ENCODE measurements at regions not wholly inside any gene's neighbourhood (a gene's known extent, or its start where the extent isn't known, plus 50 kb on each side); places are given as distances from the start of the nearest gene placed in this dataset.

DNA sequence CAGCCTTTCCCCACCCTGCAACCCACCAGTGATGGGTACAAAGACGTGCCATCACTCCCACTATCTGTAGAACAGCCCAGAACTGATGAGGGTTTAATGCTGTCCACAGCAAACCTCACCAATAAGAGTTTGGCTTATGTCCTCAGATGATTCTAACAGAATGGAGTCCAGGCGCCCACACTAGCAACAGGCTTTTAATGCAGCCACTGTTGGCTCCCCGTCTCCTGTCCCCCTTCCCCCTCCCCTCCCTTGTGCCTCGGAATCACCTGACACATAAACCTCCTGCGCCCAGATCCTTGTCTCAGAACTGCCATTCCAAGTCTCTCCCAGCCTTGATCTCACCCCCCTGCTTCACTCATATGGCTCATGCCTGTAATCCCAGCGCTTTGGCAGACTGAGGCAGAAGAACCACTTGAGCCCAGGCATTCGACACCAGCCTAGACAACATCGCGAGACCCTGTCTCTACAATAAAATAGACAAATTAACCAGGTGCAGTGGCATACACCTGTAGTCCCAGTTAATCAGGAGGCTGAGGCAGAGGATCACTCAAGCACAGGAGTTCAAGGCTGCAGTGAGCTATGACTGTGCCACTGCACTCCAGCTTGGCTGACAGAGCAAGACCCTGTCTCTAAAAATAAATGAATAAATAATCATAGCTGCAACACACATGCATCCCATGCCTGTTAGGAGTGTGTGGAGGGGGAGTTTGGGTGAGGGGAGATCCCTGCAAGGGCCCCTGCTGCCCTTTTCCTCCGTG lies 85.6 kb downstream of the SNX5 start:
- no peak overlapping the region for H3K27ac ChIP-seq (ENCODE audit: low read depth, low read length)
- H3K4me1 ChIP-seq (ENCODE audit: control insufficient read depth in 5 of 5, insufficient read depth in 5 of 5, low read length in 5 of 5), result peaks cover 0 to 45% (median 16%) of the 10 kb centered on the region in 5 donors
- peaks cover 0 to 2% (median 0%) of the 10 kb centered on the region in 5 donors for H3K27me3 ChIP-seq (ENCODE audit: control insufficient read depth in 5 of 5, insufficient read depth in 4 of 5, low read length in 5 of 5)
- H3K9ac ChIP-seq (ENCODE audit: low read length in 5 of 5), result no peak overlapping the region
- H3K9me3 ChIP-seq (ENCODE audit: control insufficient read depth in 5 of 5, low read length in 5 of 5), result no peaks in the 10 kb centered on the region
- no peak overlapping the region for H3K4me3 ChIP-seq (ENCODE audit: low read depth in 1 of 5, low read length in 5 of 5)
- no peaks in the 10 kb centered on the region for H3K36me3 ChIP-seq (ENCODE audit: control insufficient read depth in 5 of 5, insufficient read depth in 5 of 5, low read length in 5 of 5)

DNA sequence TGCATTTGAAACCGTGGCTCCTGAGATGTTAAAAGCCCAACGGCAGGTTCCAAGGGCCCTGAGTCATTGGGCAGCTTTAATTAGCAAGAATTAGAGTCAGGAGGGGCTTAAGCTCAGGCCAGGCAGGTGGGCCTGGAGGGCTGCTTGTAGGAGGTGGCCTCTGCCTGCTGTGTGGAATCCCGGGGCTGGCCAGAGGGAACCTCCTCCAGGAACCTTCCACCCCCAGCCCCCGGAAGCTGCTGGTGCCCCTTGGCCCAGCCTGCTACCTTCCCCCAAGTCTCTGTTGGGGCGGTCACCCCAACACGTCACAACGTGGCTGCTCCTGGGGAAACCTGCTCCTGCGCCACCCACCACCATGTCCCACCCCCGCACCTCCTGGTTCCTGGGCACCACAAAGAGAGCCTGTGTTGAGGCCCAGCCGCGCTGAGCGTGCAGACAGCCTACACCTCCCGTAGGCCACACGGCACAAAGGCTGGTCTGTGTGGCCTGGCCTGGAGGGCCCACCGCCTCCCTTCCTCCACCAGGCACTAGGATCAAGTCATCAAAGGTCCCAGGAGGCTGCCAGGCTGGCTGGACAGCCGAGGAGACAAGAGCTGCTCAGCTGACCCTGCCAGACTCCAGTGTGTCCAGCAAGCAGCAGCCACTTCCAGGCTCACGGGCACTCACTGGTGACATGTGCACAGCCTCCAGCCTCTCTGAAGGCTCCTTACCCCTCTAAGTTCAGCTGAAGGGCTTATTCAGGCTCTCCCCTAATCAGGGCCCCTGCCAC lies 86.3 kb downstream of the SNX5 start:
- Histone ChIP-seq H3K4me3 (ENCODE audit: low read depth in 1 of 5, low read length in 5 of 5) (no peak overlapping the region), H3K9me3 (ENCODE audit: control insufficient read depth in 5 of 5, low read length in 5 of 5) (no peaks in the 10 kb centered on the region), H3K4me1 (ENCODE audit: control insufficient read depth in 5 of 5, insufficient read depth in 5 of 5, low read length in 5 of 5) (peaks cover 0 to 40% (median 16%) of the 10 kb centered on the region in 5 donors), H3K9ac (ENCODE audit: low read length in 5 of 5) (no peak overlapping the region), H3K27me3 (ENCODE audit: control insufficient read depth in 5 of 5, insufficient read depth in 4 of 5, low read length in 5 of 5) (peaks cover 0 to 2% (median 0%) of the 10 kb centered on the region in 5 donors), H3K27ac (ENCODE audit: low read depth, low read length) (no peak overlapping the region), H3K36me3 (ENCODE audit: control insufficient read depth in 5 of 5, insufficient read depth in 5 of 5, low read length in 5 of 5) (no peaks in the 10 kb centered on the region)

DNA sequence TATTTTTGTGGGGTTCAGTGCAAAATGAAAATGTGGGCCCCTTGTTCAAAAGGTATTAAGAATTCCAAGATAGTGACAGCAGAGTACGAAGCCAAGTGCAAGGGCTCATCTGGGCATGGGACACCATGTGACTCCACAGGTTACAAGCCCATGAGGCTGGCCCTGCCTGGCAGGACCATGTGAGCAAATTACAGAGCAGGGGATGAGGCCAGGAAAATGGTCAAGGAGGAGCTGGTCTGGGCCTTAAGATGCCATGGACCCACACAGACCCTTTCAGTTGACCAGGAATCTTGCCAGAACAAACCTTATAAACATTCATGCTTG lies 86.9 kb downstream of the SNX5 start:
- Histone ChIP-seq H3K9me3 (ENCODE audit: control insufficient read depth in 5 of 5, low read length in 5 of 5) (no peaks in the 10 kb centered on the region), H3K4me3 (ENCODE audit: low read depth in 1 of 5, low read length in 5 of 5) (no peak overlapping the region), H3K4me1 (ENCODE audit: control insufficient read depth in 5 of 5, insufficient read depth in 5 of 5, low read length in 5 of 5) (peaks cover 0 to 38% (median 16%) of the 10 kb centered on the region in 5 donors), H3K36me3 (ENCODE audit: control insufficient read depth in 5 of 5, insufficient read depth in 5 of 5, low read length in 5 of 5) (no peaks in the 10 kb centered on the region), H3K9ac (ENCODE audit: low read length in 5 of 5) (no peak overlapping the region), H3K27ac (ENCODE audit: low read depth, low read length) (no peak overlapping the region), H3K27me3 (ENCODE audit: control insufficient read depth in 5 of 5, insufficient read depth in 4 of 5, low read length in 5 of 5) (peaks cover 0 to 2% (median 0%) of the 10 kb centered on the region in 5 donors)

DNA sequence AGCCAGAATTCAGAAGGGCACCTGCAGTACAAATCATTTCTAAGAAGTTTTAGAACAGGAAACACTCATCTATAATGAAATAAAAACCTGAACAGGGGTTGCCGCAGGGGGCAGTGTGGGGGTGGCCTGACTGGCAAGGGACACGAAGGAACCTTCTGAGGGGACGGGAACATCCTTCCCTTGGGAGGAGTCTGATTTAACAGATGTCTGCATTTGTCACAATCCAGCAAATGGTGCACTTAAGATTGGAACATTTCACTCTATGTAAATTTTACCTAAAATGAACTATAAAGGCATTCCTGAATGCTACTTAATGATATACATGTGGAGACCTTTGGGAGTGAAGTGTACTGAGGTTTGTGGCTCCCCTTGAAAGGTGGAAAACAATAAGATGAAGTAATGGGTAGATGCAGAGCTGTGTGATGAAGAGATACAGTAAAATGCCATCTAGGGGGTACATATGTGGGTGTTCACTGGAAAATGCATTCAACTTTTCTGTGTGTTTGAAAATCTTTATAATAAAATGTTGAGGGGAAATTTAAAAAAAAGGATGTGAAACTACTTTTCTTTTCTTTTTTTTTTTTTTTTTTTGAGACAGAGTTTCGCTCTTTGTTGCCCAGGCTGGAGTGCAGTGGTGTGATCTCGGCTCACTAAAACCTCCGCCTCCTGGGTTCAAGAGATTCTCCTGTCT lies 89.5 kb downstream of the SNX5 start:
- H3K4me1 ChIP-seq (ENCODE audit: control insufficient read depth in 5 of 5, insufficient read depth in 5 of 5, low read length in 5 of 5), result peaks cover 12 to 38% (median 31%) of the 10 kb centered on the region in 5 donors
- H3K4me3 ChIP-seq (ENCODE audit: low read depth in 1 of 5, low read length in 5 of 5), result no peak overlapping the region
- no peaks in the 10 kb centered on the region for H3K9me3 ChIP-seq (ENCODE audit: control insufficient read depth in 5 of 5, low read length in 5 of 5)
- H3K27me3 ChIP-seq (ENCODE audit: control insufficient read depth in 5 of 5, insufficient read depth in 4 of 5, low read length in 5 of 5), result peaks cover 0 to 2% (median 0%) of the 10 kb centered on the region in 5 donors
- no peak overlapping the region for H3K27ac ChIP-seq (ENCODE audit: low read depth, low read length)
- no peak overlapping the region for H3K9ac ChIP-seq (ENCODE audit: low read length in 5 of 5)
- H3K36me3 ChIP-seq (ENCODE audit: control insufficient read depth in 5 of 5, insufficient read depth in 5 of 5, low read length in 5 of 5), result no peaks in the 10 kb centered on the region

DNA sequence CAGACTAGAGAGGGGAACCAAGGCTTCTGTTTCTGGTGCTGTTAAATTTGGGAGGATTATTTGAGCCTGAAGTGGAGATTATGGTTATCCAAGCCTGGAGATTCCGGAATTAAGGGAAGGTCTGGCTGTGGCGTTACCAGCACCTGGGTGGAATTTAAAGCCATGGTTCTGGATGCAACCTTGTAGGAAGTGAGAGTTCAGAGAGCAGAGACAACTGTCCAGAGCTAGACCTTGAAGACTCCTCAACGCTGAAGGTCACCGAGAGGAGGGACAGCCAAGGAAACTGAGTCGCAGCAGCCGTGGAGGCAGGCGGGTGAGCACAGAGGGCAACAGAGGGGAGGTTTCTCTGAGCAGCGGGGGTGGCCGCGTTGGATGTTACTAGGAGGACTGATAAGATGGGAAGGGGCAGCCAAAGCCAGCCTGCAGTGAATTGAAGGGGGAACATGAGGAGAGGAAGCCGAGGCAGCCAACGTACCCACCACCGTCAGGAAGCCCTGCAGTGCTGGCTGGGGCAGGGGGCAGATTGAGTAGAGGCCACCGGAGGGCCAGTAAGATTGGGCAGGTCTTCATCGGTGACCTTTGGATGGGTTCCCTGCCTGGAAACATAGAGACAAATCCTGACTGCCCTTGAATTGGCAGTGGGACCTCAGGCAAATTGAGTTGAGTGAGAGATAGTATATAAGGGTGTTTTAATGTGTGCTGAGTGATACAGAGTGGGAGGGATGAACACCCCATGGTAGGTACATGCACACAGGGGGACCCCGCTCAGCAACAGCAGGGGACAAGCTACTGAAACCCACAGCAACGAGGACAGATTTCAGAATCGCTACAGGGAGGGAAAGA lies 90.3 kb downstream of the SNX5 start:
- no peak overlapping the region for H3K9ac ChIP-seq (ENCODE audit: low read length in 5 of 5)
- H3K36me3 ChIP-seq (ENCODE audit: control insufficient read depth in 5 of 5, insufficient read depth in 5 of 5, low read length in 5 of 5), result no peaks in the 10 kb centered on the region
- H3K27me3 ChIP-seq (ENCODE audit: control insufficient read depth in 5 of 5, insufficient read depth in 4 of 5, low read length in 5 of 5), result no peaks in the 10 kb centered on the region
- peaks cover 12 to 46% (median 39%) of the 10 kb centered on the region in 5 donors for H3K4me1 ChIP-seq (ENCODE audit: control insufficient read depth in 5 of 5, insufficient read depth in 5 of 5, low read length in 5 of 5)
- no peaks in the 10 kb centered on the region for H3K9me3 ChIP-seq (ENCODE audit: control insufficient read depth in 5 of 5, low read length in 5 of 5)
- H3K27ac ChIP-seq (ENCODE audit: low read depth, low read length), result no peak overlapping the region
- no peak overlapping the region for H3K4me3 ChIP-seq (ENCODE audit: low read depth in 1 of 5, low read length in 5 of 5)

DNA sequence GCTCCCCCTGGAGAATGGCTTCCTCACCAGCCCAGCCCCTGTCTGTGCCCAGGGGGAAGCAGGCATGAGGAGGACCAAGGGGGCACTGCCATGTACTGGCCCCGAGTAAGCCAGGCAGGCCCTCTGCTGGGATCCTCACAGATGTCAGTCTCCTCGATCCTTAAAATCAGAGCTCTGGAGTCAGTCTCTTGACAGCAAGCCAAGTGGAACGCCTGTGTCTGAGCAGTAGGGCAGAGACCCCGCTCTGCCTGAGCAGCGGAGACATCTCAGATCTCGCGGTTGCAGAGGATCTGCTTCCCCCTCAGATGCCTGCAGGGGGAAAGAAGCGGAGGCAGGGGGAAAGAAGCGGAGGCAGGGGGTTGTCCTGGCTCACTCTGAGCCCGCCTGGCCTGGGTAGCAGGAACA lies 92.6 kb downstream of the SNX5 start:
- Histone ChIP-seq H3K9ac (ENCODE audit: low read length in 5 of 5) (peak overlapping the region in 1 of 5 donors; percentile 36), H3K4me1 (ENCODE audit: control insufficient read depth in 5 of 5, insufficient read depth in 5 of 5, low read length in 5 of 5) (peaks cover 12 to 56% (median 40%) of the 10 kb centered on the region in 5 donors), H3K27ac (ENCODE audit: low read depth, low read length) (no peak overlapping the region)

DNA sequence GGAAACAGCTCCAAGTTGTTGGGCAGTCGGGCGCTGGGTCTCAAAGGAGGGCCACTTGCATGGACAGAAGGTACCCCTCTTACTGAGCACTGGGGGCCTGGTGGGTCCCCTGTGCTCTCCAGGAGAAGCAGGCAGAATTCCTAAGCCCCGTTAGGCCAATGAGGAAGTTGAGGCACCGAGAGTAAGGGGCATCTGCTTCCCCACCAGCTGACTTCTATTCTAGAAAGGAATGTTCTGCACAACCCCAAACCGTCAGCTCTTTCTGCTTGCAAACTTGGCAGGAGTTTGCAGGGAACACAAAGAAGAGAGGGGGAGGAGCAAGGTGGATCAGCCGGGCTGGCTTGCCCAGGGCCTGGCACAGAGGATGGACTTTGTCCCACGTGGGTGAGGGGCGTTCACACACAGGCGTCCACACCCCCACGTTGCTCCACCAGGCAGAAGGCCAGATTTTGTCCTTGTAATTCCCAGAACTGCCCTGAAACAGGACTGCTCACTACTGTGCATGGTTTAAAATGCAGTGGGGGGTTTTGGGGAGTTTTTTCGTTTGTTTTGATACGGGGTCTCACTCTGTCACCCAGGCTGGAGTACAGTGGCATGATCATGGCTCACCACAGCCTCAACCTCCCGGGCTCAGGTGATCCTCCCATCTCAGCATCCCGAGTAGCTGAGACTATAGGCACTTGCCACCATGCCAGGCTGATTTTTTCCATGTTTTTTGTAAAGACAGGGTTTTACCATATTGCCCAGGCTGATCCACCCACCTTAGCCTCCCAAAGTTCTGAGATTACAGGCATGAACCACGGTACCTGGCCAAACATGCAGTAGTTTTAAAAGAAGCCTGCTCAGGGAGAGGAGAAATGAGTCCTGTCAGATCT lies 93.3 kb downstream of the SNX5 start:
- Histone ChIP-seq H3K9ac (ENCODE audit: low read length in 5 of 5) (peak overlapping the region in 1 of 5 donors; percentile 36), H3K4me1 (ENCODE audit: control insufficient read depth in 5 of 5, insufficient read depth in 5 of 5, low read length in 5 of 5) (peaks cover 12 to 57% (median 42%) of the 10 kb centered on the region in 5 donors), H3K27me3 (ENCODE audit: control insufficient read depth in 5 of 5, insufficient read depth in 4 of 5, low read length in 5 of 5) (no peaks in the 10 kb centered on the region), H3K9me3 (ENCODE audit: control insufficient read depth in 5 of 5, low read length in 5 of 5) (no peaks in the 10 kb centered on the region), H3K36me3 (ENCODE audit: control insufficient read depth in 5 of 5, insufficient read depth in 5 of 5, low read length in 5 of 5) (no peaks in the 10 kb centered on the region), H3K27ac (ENCODE audit: low read depth, low read length) (no peak overlapping the region), H3K4me3 (ENCODE audit: low read depth in 1 of 5, low read length in 5 of 5) (peak overlapping the region in 3 of 5 donors; percentile 4 to 11 (median 6))

More for the DNA sequence above, 92.6 kb downstream of the SNX5 start:
- H3K36me3 ChIP-seq (ENCODE audit: control insufficient read depth in 5 of 5, insufficient read depth in 5 of 5, low read length in 5 of 5), result no peaks in the 10 kb centered on the region
- no peaks in the 10 kb centered on the region for H3K27me3 ChIP-seq (ENCODE audit: control insufficient read depth in 5 of 5, insufficient read depth in 4 of 5, low read length in 5 of 5)
- H3K4me3 ChIP-seq (ENCODE audit: low read depth in 1 of 5, low read length in 5 of 5), result no peak overlapping the region
- H3K9me3 ChIP-seq (ENCODE audit: control insufficient read depth in 5 of 5, low read length in 5 of 5), result no peaks in the 10 kb centered on the region

DNA sequence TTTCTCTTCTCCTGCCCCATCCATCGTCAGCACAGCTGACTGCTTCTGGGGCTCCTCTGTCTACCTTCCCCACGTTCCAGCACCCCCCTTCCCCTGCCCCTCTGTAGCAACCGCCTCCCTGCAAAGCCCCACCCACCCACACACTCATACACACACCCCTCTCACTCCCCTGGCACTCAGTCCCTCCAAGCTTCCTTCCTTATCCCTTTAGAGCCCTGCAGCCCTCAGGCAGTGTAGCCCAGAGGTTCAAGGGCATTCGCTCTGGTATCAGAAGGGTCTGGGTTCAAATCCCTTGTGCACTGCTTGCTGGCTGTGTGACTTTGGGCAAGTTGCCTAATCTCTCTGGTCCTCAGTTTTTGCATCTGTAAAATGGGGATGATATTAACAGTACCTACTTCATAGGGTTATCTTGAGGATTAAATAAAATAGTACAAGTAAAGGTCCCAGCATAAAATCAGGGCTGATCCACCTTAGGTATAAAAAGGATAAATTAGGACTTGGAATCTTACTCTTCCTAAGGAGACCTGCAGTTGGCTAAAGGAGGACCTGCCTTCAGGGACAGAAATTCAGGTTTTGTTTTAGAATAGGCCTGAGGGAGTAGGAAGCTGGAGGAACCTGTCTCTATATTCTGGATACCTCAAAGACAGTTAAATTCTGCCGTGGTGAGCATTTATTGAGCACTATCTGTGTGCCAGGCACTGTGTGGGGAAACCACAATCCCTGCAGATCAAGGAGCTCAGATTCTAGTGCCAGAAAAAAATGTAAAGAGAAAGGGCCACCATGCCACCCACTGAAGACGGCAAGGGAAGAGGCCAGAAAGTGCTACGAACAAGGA lies 94.1 kb downstream of the SNX5 start:
- Histone ChIP-seq H3K36me3 (ENCODE audit: control insufficient read depth in 5 of 5, insufficient read depth in 5 of 5, low read length in 5 of 5) (no peaks in the 10 kb centered on the region), H3K27ac (ENCODE audit: low read depth, low read length) (no peak overlapping the region), H3K9me3 (ENCODE audit: control insufficient read depth in 5 of 5, low read length in 5 of 5) (no peaks in the 10 kb centered on the region), H3K9ac (ENCODE audit: low read length in 5 of 5) (no peak overlapping the region), H3K27me3 (ENCODE audit: control insufficient read depth in 5 of 5, insufficient read depth in 4 of 5, low read length in 5 of 5) (no peaks in the 10 kb centered on the region), H3K4me3 (ENCODE audit: low read depth in 1 of 5, low read length in 5 of 5) (peak overlapping the region in 2 of 5 donors; percentile 11 to 23), H3K4me1 (ENCODE audit: control insufficient read depth in 5 of 5, insufficient read depth in 5 of 5, low read length in 5 of 5) (peaks cover 15 to 62% (median 50%) of the 10 kb centered on the region in 5 donors)

All from subcutaneous abdominal adipose tissue (tissue), 5 donors.